ENCODE measurements at regions not wholly inside any gene's neighbourhood (a gene's known extent, or its start where the extent isn't known, plus 50 kb on each side); places are given as distances from the start of the nearest gene placed in this dataset.

DNA sequence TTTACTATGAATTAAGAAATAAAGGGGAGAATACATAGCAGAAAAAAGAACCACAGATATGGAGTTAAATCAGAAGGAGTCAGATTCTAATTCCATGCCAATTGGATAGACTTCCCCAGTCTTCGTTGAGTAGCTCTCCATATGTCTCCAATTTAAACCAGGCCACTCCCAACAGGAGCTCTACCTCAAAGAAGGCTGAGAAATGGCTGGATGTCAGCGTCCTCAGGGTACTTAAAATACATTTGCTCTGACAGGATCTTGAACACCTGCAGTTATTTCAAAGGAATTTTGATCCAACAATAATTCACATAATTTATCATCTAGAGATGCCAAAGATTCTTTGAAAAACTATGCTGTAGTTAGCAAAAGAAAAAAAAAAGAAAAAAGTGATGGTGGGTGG lies 133.9 kb upstream of the FBN2 start:
- TF ChIP-seq, protein P1, sequence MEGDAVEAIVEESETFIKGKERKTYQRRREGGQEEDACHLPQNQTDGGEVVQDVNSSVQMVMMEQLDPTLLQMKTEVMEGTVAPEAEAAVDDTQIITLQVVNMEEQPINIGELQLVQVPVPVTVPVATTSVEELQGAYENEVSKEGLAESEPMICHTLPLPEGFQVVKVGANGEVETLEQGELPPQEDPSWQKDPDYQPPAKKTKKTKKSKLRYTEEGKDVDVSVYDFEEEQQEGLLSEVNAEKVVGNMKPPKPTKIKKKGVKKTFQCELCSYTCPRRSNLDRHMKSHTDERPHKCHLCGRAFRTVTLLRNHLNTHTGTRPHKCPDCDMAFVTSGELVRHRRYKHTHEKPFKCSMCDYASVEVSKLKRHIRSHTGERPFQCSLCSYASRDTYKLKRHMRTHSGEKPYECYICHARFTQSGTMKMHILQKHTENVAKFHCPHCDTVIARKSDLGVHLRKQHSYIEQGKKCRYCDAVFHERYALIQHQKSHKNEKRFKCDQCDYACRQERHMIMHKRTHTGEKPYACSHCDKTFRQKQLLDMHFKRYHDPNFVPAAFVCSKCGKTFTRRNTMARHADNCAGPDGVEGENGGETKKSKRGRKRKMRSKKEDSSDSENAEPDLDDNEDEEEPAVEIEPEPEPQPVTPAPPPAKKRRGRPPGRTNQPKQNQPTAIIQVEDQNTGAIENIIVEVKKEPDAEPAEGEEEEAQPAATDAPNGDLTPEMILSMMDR (IDR thresholded peaks at IDR 0.05; ENCODE audit: low read depth, low read length, missing control alignments), result no peak
- no peak for DNase-seq (ENCODE audit: low read depth)
- H3K4me3 ChIP-seq (ENCODE audit: low read depth, low read length), result no peak overlapping the region

DNA sequence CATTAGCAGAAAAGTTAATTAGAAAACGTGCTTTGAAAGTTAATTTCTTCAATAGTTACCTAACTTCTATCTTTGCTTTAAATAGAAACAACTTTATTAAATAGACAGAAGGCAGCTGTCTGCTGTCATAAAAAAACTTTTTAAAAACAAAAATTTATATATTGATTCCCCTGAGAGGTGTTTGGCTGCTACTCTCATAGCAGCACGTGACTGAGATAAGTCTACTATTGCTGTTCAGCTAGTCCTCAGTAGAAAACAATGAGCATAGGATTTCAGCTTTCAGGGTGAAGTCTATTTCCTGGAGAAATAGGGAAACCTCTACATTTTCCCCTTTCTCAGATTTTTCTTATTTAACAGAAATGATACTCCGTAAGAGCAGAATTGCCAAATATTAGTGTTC lies 135.0 kb upstream of the FBN2 start:
- TF ChIP-seq, protein P1 (IDR thresholded peaks at IDR 0.05; ENCODE audit: low read depth, low read length, missing control alignments), result no peak
- no peak for DNase-seq (ENCODE audit: low read depth)
- no peak overlapping the region for H3K4me3 ChIP-seq (ENCODE audit: low read depth, low read length)

DNA sequence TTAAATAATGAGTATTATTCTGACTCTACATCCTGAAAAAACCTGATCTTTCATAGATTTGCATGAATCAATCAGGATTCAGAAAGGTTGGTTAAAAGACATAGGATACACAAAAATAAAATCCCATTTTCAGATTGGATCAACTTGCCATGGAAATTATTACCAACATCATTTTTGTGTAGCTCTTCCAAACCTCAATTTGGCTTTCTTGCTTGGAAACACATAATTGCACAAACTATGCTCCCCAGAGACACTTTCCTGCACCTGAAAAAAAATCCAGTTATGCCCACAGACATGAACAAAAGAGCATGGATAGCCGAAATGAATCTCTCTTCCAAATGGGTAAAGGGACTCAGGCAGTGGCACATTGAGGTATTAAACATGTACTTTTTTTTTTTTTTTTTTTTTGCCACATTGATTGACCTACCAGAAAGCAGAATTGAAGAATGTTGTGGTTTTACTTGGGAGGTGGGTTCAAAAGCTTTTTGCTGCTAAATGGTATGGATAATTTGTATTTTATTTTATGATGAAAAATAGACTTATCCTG lies 135.4 kb upstream of the FBN2 start:
- H3K4me3 ChIP-seq (ENCODE audit: low read depth, low read length), result no peak overlapping the region
- TF ChIP-seq, protein P1 (IDR thresholded peaks at IDR 0.05; ENCODE audit: low read depth, low read length, missing control alignments), result no peak
- DNase-seq (ENCODE audit: low read depth), result no peak

DNA sequence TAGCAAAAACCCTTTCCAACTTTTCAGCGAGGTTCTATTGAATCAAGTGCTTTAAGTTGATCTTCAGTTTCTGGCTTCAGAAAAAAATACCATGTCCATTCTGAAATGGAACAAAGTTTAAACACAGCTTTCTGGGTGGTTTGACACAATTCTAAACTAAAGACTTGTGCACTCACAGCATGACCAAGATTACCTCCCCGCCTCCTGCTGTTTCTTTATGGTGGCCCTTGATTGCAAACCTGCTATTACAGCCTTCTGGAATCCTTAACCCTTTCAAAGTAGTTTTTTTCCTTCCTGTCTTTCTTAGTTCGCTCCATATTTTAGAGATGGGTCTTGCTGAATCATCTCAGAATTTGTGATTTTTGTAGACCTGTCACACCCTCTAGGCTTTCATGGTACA lies 135.9 kb upstream of the FBN2 start:
- TF ChIP-seq, protein P1 (IDR thresholded peaks at IDR 0.05; ENCODE audit: low read depth, low read length, missing control alignments), result no peak
- no peak overlapping the region for H3K4me3 ChIP-seq (ENCODE audit: low read depth, low read length)
- DNase-seq (ENCODE audit: low read depth), result no peak

DNA sequence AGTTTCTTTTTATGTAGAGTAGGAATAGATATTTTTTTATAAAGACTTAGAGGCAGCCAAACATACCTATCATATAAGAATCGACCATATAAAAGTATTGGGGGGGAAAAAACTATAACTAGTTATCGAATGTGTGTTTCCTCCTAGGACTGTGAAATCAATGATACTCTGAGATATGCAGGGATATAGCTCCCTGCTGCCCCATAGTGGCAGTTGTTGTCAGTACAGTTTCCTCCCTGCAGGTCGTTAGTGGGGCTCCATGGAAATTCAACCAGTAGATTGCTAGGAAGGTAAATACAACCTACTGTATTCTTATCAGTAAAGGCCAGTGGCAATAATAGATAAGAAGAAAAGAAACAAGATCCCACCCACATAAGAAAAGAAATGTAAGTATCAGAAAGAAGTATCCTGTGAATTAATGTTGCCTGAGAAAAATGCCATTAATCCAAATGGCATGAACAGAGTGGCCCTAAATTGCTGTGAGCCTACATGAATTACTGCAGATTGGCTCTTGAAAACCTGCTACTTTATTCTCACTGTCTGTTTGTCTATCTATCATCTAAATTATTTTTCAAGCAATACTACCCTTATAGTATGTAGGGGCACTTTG lies 136.9 kb upstream of the FBN2 start:
- TF ChIP-seq, protein P1 (IDR thresholded peaks at IDR 0.05; ENCODE audit: low read depth, low read length, missing control alignments), result peak; percentile 71
- DNase-seq (ENCODE audit: low read depth), result no peak
- no peak overlapping the region for H3K4me3 ChIP-seq (ENCODE audit: low read depth, low read length)

DNA sequence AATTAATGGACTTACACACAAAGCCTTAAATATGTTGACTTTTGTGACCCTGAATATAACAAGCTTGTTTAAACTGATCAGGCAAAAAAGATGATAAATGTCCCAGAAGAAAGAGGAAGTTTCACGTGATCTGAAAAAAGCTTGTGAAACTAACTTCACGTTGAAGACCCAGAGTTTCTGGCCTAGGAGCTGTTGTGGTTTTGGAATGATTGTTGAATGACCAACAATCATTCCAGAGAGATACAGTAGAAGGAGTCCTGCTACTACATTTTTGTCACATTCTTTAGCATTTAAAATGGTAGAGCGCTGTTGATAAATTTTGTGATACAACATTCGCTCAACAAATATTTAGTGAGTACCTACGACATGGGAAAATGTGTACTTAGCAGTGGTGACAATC lies 143.1 kb upstream of the FBN2 start:
- H3K4me3 ChIP-seq (ENCODE audit: low read depth, low read length), result no peak overlapping the region
- TF ChIP-seq, protein P1 (IDR thresholded peaks at IDR 0.05; ENCODE audit: low read depth, low read length, missing control alignments), result no peak
- DNase-seq (ENCODE audit: low read depth), result no peak
